ENCODE measurements at regions not wholly inside any gene's neighbourhood (a gene's known extent, or its start where the extent isn't known, plus 50 kb on each side); places are given as distances from the start of the nearest gene placed in this dataset.
A peak's percentile ranks its signal among the peaks of the same experiment; 100 is the strongest.

DNA sequence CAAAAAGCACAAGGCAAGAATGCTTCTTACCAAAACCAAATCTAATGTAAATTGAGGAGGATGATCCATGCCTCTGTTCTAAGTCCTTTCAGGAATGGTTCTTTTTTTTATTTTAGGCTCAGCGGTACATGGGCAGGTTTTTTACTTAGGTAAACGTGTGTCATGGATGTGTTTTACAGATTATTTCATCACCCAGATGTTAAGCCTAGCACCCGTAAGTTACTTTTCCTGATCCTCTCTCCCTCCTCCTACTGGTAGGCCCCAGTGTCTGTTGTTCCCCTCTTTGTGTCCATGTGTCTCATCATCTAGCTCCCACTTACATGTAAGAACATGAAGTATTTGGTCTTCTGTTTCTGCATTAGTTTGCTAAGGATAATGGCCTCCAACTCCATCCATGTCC is 289.2 kb upstream of the THBS1 start:
- 93% methylated on average over 3 of the region's 3 CpGs for WGBS, 2 donors
- DNase-seq: no peak
- H3K9ac ChIP-seq (ENCODE audit: insufficient read depth in 1 of 2, low read length in 2 of 2): no peak overlapping the region
- H3K4me3 ChIP-seq: no peak overlapping the region
- TF ChIP-seq, protein P1, sequence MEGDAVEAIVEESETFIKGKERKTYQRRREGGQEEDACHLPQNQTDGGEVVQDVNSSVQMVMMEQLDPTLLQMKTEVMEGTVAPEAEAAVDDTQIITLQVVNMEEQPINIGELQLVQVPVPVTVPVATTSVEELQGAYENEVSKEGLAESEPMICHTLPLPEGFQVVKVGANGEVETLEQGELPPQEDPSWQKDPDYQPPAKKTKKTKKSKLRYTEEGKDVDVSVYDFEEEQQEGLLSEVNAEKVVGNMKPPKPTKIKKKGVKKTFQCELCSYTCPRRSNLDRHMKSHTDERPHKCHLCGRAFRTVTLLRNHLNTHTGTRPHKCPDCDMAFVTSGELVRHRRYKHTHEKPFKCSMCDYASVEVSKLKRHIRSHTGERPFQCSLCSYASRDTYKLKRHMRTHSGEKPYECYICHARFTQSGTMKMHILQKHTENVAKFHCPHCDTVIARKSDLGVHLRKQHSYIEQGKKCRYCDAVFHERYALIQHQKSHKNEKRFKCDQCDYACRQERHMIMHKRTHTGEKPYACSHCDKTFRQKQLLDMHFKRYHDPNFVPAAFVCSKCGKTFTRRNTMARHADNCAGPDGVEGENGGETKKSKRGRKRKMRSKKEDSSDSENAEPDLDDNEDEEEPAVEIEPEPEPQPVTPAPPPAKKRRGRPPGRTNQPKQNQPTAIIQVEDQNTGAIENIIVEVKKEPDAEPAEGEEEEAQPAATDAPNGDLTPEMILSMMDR (IDR thresholded peaks at IDR 0.05; ENCODE audit: control extremely low read depth, extremely low read depth): no peak
- no peak overlapping the region for H3K27ac ChIP-seq (ENCODE audit: low read depth in 1 of 2, low read length in 1 of 2)
- ATAC-seq (ENCODE audit: insufficient read depth, low FRiP score): no peak
- peaks cover 0 to 6% (median under 1%) of the 10 kb centered on the region in 4 donors for H3K9me3 ChIP-seq (ENCODE audit: control insufficient read depth in 4 of 4, insufficient read depth in 3 of 4, low read length in 3 of 4)
- peaks cover 0 to 10% (median 0%) of the 10 kb centered on the region in 5 donors for H3K4me1 ChIP-seq (ENCODE audit: control insufficient read depth in 5 of 5, insufficient read depth in 5 of 5, low read length in 5 of 5)
- no peaks in the 10 kb centered on the region for H3K36me3 ChIP-seq (ENCODE audit: control insufficient read depth in 4 of 4, insufficient read depth in 4 of 4, low read length in 4 of 4)
- no peaks in the 10 kb centered on the region for H3K27me3 ChIP-seq (ENCODE audit: control insufficient read depth in 3 of 3, insufficient read depth in 3 of 3, low read length in 2 of 3)

DNA sequence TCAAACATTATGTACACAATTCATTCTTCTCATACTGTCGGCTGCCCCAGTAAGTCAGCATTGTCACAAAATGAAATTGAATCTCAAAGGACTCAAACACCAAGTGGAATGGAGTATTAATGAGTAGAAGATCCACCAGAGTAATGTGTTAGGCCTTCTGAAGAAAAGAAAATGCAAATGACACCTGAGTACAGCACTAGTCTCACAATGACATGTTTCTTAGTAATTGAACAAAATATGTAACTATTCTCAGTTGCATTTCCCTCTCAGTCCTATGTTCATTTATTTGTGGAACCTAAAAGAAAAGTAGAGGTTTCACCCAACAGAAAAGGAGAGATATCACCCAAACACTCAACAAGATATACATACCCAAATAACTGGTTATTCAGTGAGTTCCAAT is 283.9 kb upstream of the THBS1 start:
- no peak overlapping the region for H3K27ac ChIP-seq (ENCODE audit: low read depth in 1 of 2, low read length in 1 of 2)
- H3K9me3 ChIP-seq (ENCODE audit: control insufficient read depth in 4 of 4, insufficient read depth in 3 of 4, low read length in 3 of 4): peaks cover 0 to 6% (median under 1%) of the 10 kb centered on the region in 4 donors
- 93 to 95% methylated on average over 1 of the region's 1 CpG for WGBS, 2 donors
- DNase-seq: no peak
- no peaks in the 10 kb centered on the region for H3K36me3 ChIP-seq (ENCODE audit: control insufficient read depth in 4 of 4, insufficient read depth in 4 of 4, low read length in 4 of 4)
- peaks cover 0 to 7% (median 0%) of the 10 kb centered on the region in 5 donors for H3K4me1 ChIP-seq (ENCODE audit: control insufficient read depth in 5 of 5, insufficient read depth in 5 of 5, low read length in 5 of 5)
- no peak for ATAC-seq (ENCODE audit: insufficient read depth, low FRiP score)
- H3K4me3 ChIP-seq: no peak overlapping the region
- no peak overlapping the region for H3K9ac ChIP-seq (ENCODE audit: insufficient read depth in 1 of 2, low read length in 2 of 2)
- TF ChIP-seq, protein P1 (IDR thresholded peaks at IDR 0.05; ENCODE audit: control extremely low read depth, extremely low read depth): no peak
- no peaks in the 10 kb centered on the region for H3K27me3 ChIP-seq (ENCODE audit: control insufficient read depth in 3 of 3, insufficient read depth in 3 of 3, low read length in 2 of 3)

DNA sequence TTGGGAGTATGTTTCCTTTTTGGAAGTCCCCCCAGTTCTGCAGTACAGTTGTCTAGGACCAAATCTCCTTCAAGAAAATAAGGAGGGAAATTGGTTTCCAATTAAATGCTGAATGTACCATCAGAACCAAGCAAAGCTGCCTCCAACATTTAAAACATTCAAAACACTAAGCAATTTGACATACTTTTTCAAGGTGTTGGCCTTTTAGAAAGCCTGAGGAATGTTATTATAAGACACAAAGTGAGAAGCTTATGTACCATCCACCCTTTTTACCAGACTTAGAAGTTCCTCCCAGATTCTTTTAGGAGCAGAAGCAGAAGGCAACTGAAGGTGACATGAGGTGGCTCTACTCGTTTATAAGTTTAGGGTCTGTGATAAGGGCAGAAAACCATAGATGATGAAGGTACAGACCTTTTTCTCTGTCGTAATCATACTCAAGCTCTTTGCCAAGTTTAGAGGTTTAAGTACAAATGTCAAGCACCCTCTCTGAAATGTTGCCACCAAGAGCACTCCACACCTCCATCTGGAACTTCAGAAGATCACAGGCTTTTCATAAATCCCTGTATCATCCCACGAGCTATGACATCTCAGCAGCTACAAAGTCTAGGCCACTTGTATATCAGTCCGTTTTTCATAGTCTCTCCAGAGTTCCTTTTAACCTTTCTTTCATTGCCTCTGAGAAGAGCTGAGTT is 282.5 kb upstream of the THBS1 start:
- ATAC-seq (ENCODE audit: insufficient read depth, low FRiP score): peak; percentile 11

More for the DNA sequence above, 282.5 kb upstream of the THBS1 start:
- H3K9ac ChIP-seq (ENCODE audit: insufficient read depth in 1 of 2, low read length in 2 of 2): no peak overlapping the region
- 66 to 85% methylated on average over 4 of the region's 4 CpGs for WGBS, 2 donors
- no peaks in the 10 kb centered on the region for H3K27me3 ChIP-seq (ENCODE audit: control insufficient read depth in 3 of 3, insufficient read depth in 3 of 3, low read length in 2 of 3)
- DNase-seq: no peak
- H3K36me3 ChIP-seq (ENCODE audit: control insufficient read depth in 4 of 4, insufficient read depth in 4 of 4, low read length in 4 of 4): no peaks in the 10 kb centered on the region
- TF ChIP-seq, protein P1 (IDR thresholded peaks at IDR 0.05; ENCODE audit: control extremely low read depth, extremely low read depth): no peak
- H3K4me1 ChIP-seq (ENCODE audit: control insufficient read depth in 5 of 5, insufficient read depth in 5 of 5, low read length in 5 of 5): peaks cover 0 to 7% (median 0%) of the 10 kb centered on the region in 5 donors
- no peak overlapping the region for H3K27ac ChIP-seq (ENCODE audit: low read depth in 1 of 2, low read length in 1 of 2)
- H3K9me3 ChIP-seq (ENCODE audit: control insufficient read depth in 4 of 4, insufficient read depth in 3 of 4, low read length in 3 of 4): no peaks in the 10 kb centered on the region
- H3K4me3 ChIP-seq: no peak overlapping the region
